Motor neuron (in vitro differentiated cells): ENCODE measurements at regions not wholly inside any gene's neighbourhood (a gene's known extent, or its start where the extent isn't known, plus 50 kb on each side); places are given as distances from the start of the nearest gene placed in this dataset.
"Not testable (repeated sequence)": the region's sequence is repeated elsewhere in the genome, so short reads cannot be mapped to it uniquely, and the experiment has no call there.

ENCODE experiments used
- ATAC-seq, 8 experiments: fragments of 200-7000 bp; cut with Tn5 transposase; replicated peaks in 6 of 8; 2 replicates each; pipeline ENCODE4 v1.8.0; 2021; ENCODE audit warnings: mild to moderate bottlenecking in 8 of 8, moderate library complexity in 8 of 8
- H3K27ac ChIP-seq, 2 donors: fragments of 250-450 bp; sonication (Bioruptor Pico); 2 replicates each; pipeline ENCODE4 v1.9.0; 2021; ENCODE audit warnings: antibody characterized with exemption in 2 of 2, mild to moderate bottlenecking in 2 of 2, moderate library complexity in 1 of 2
- H3K4me1 ChIP-seq, 2 donors: fragments of 250-450 bp; sonication (Bioruptor Pico); replicated peaks in 1 of 2; 2 replicates each; pipeline ENCODE4 v1.6.1; 2021; ENCODE audit warnings: antibody characterized with exemption in 2 of 2, mild to moderate bottlenecking in 2 of 2, moderate library complexity in 1 of 2
- H3K4me3 ChIP-seq, 5 donors: fragments of 250-450 bp; sonication (Bioruptor Pico); 2 replicates each; pipeline ENCODE4 v1.9.0; 2021; ENCODE audit warnings: antibody characterized with exemption in 5 of 5, mild to moderate bottlenecking in 5 of 5, moderate library complexity in 4 of 5
- WGBS, 10 experiments: fragments of 450-650 bp; shearing (Covaris generic); methylation state at CpG; one replicate each; pipeline ENCODE4 v1.0.0; 2022; 5-methylcytosine and 5-hydroxymethylcytosine counted together
- in situ Hi-C, 9 experiments: fragments of 400-800 bp; cut with MboI; loops; one replicate each; pipeline ENCODE4 v1.15.0; 2021; ENCODE audit warnings: low sequenced_read_pairs in 9 of 9, low pct_unique_long_range_greater_than_20kb in 2 of 9; ENCODE audit not compliant: unreplicated experiment in 9 of 9

GRCh38 chr2:64816526-64816925 lies 162.8 kb upstream of the SERTAD2 start:
- H3K4me1 ChIP-seq, H3K27ac ChIP-seq, in situ Hi-C loops, H3K4me3 ChIP-seq, ATAC-seq: not testable (repeated sequence)
- 60 to 91% (median 82%) methylated on average over 1 to 6 of the region's 8 CpGs; no CpG with 5 or more reads in 1 of the 10 experiments for WGBS, 10 experiments

GRCh38 chr2:64817453-64817852 lies 163.7 kb upstream of the SERTAD2 start:
- Histone ChIP-seq H3K4me1 (no peaks in the 10 kb centered on the region), H3K27ac (no peak overlapping the region), H3K4me3 (no peak overlapping the region)
- in situ Hi-C loops: no loop called here
- WGBS, 10 experiments: 60 to 80% (median 77%) methylated on average over 1 to 2 of the region's 4 CpGs; no CpG with 5 or more reads in 6 of the 10 experiments
- no peak for ATAC-seq

GRCh38 chr2:64818664-64819060 lies 164.9 kb upstream of the SERTAD2 start:
- Histone ChIP-seq H3K4me1 (no peaks in the 10 kb centered on the region), H3K27ac (no peak overlapping the region), H3K4me3 (no peak overlapping the region)
- in situ Hi-C loops: no loop called here
- no peak for ATAC-seq
- WGBS, 10 experiments: 0 to 100% (median 65%) methylated on average over 1 to 4 of the region's 4 CpGs; no CpG with 5 or more reads in 2 of the 10 experiments

GRCh38 chr2:64819361-64819760 lies 165.6 kb upstream of the SERTAD2 start:
- H3K4me3 ChIP-seq: no peak overlapping the region
- in situ Hi-C loops: no loop called here
- WGBS, 10 experiments: 31 to 100% (median 86%) methylated on average over 1 to 2 of the region's 2 CpGs; no CpG with 5 or more reads in 3 of the 10 experiments
- no peak for ATAC-seq
- H3K27ac ChIP-seq: no peak overlapping the region
- H3K4me1 ChIP-seq: no peaks in the 10 kb centered on the region

GRCh38 chr2:64819774-64820688 lies 166.3 kb upstream of the SERTAD2 start:
- ATAC-seq: peak in 1 of 8 experiments; percentile 46
- 62 to 100% (median 94%) methylated on average over 2 to 10 of the region's 11 CpGs; no CpG with 5 or more reads in 1 of the 10 experiments for WGBS, 10 experiments
- Histone ChIP-seq H3K4me1 (peaks cover 0 to 2% of the 10 kb centered on the region in 2 donors), H3K4me3 (no peak overlapping the region), H3K27ac (no peak overlapping the region)
- in situ Hi-C loops: no loop called here

GRCh38 chr2:64820901-64821300 lies 167.2 kb upstream of the SERTAD2 start:
- Histone ChIP-seq H3K4me3 (no peak overlapping the region), H3K4me1 (peaks cover 0 to 2% of the 10 kb centered on the region in 2 donors), H3K27ac (no peak overlapping the region)
- ATAC-seq: no peak
- in situ Hi-C loops: no loop called here
- WGBS, 10 experiments: 83 to 100% (median 93%) methylated on average over 1 of the region's 1 CpG; no CpG with 5 or more reads in 6 of the 10 experiments

- ATAC-seq: no peak
Observed at GRCh38 chr2:64823794-64824193, 165.4 kb upstream of the SLC1A4 start.

GRCh38 chr2:64825831-64826491 lies 163.2 kb upstream of the SLC1A4 start:
- Histone ChIP-seq H3K27ac (no peak overlapping the region), H3K4me3 (no peak overlapping the region), H3K4me1 (peaks cover 2 to 6% of the 10 kb centered on the region in 2 donors)
- in situ Hi-C loops: no loop called here
- WGBS, 10 experiments: 56 to 93% (median 72%) methylated on average over 1 to 3 of the region's 4 CpGs
- ATAC-seq: no peak

More at GRCh38 chr2:64823794-64824193, 165.4 kb upstream of the SLC1A4 start:
- Histone ChIP-seq H3K4me1 (peaks cover 2 to 6% of the 10 kb centered on the region in 2 donors), H3K4me3 (no peak overlapping the region), H3K27ac (no peak overlapping the region)
- in situ Hi-C loops: no loop called here
- WGBS, 10 experiments: 0 to 68% (median 38%) methylated on average over 2 to 5 of the region's 5 CpGs; no CpG with 5 or more reads in 2 of the 10 experiments

- H3K4me3 ChIP-seq: no peak overlapping the region
- H3K27ac ChIP-seq: no peak overlapping the region
- no peak for ATAC-seq
- 70 to 100% (median 100%) methylated on average over 1 to 2 of the region's 2 CpGs; no CpG with 5 or more reads in 3 of the 10 experiments for WGBS, 10 experiments
- in situ Hi-C loops: no loop called here
- H3K4me1 ChIP-seq: peaks cover 2 to 6% of the 10 kb centered on the region in 2 donors
Observed at GRCh38 chr2:64826703-64827102, 162.5 kb upstream of the SLC1A4 start.

- Histone ChIP-seq H3K4me3 (no peak overlapping the region), H3K4me1 (peaks cover 2 to 6% of the 10 kb centered on the region in 2 donors), H3K27ac (no peak overlapping the region)
- ATAC-seq: no peak
- 57 to 100% (median 100%) methylated on average over 1 of the region's 1 CpG; no CpG with 5 or more reads in 3 of the 10 experiments for WGBS, 10 experiments
- in situ Hi-C loops: no loop called here
Observed at GRCh38 chr2:64828261-64828660, 160.9 kb upstream of the SLC1A4 start.

GRCh38 chr2:64829525-64829924 lies 159.7 kb upstream of the SLC1A4 start:
- no peak overlapping the region for H3K4me3 ChIP-seq
- in situ Hi-C loops: no loop called here
- peaks cover 2 to 6% of the 10 kb centered on the region in 2 donors for H3K4me1 ChIP-seq
- no peak for ATAC-seq
- WGBS, 10 experiments: 69 to 100% (median 84%) methylated on average over 1 to 6 of the region's 6 CpGs; no CpG with 5 or more reads in 1 of the 10 experiments
- H3K27ac ChIP-seq: no peak overlapping the region

GRCh38 chr2:64831134-64831976 lies 157.8 kb upstream of the SLC1A4 start:
- Histone ChIP-seq H3K4me1 (peaks cover 5 to 13% of the 10 kb centered on the region in 2 donors), H3K4me3 (no peak overlapping the region), H3K27ac (no peak overlapping the region)
- in situ Hi-C loops: no loop called here
- 34 to 92% (median 68%) methylated on average over 2 to 9 of the region's 20 CpGs; no CpG with 5 or more reads in 2 of the 10 experiments for WGBS, 10 experiments
- peak; percentile 66 to 97 (median 82) for ATAC-seq
